Bone marrow (tissue), 2 donors: ENCODE measurements at regions not wholly inside any gene's neighbourhood (a gene's known extent, or its start where the extent isn't known, plus 50 kb on each side); places are given as distances from the start of the nearest gene placed in this dataset.
"Not testable (repeated sequence)": the region's sequence is repeated elsewhere in the genome, so short reads cannot be mapped to it uniquely, and the experiment has no call there.

Experiments used
- DNase-seq, 2 donors: peaks; one replicate each; lab custom pipeline; 2025; lab: John Stamatoyannopoulos, UW

DNA sequence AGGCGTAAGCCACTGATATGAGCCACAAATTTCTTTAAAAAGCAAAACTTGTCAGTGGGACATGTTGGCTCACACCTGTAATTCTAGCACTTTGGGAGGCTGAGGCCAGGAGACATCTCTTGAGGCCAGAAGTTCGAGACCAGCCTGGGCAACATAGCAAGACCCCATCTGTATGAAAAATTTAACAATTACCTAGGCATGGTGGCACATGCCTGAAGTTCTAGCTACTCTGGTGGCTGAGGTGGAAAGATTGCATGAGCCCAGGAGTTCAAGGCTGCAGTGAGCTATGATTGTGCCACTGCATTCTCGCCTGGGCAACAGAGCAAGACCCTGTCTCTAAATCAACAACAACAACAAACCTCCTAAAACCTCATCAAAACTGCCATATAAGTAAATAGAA, 147.6 kb upstream of the BARHL2 start:
- no peak for DNase-seq

DNA sequence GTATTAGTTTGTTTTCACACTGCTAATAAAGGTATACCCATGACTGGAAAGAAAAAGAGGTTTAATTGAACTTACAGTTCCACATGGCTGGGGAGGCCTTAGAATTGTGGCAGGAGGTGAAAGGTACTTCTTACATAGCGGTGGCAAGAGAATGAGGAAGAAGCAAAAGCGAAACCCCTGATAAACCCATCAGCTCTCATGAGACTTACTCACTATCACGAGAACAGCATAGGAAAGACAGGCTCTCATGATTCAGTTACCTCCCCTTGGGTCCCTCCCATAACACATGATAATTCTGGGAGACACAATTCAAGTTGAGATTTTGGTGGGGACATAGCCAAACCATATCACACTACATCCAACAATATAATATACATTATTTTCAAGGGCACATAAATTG, 145.7 kb upstream of the BARHL2 start:
- no peak for DNase-seq

DNA sequence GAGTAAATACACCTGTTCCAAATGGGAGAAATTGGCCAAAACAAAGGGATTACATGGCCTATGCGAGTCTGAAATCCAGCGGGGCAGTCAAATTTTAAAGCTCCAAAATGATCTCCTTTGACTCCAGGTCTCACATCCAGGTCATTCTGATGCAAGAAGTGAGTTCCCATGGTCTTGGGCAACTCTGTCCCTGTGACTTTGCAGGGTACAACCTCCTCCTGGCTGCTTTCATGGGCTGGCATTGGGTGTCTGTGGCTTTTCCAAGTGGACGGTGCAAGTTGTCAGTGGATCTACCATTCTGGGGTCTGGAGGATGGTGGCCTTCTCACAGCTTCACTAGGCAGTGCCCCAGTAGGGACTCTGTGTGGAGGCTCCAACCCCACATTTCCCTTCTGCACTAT, 144.3 kb upstream of the BARHL2 start:
- not testable (repeated sequence) for DNase-seq

DNA sequence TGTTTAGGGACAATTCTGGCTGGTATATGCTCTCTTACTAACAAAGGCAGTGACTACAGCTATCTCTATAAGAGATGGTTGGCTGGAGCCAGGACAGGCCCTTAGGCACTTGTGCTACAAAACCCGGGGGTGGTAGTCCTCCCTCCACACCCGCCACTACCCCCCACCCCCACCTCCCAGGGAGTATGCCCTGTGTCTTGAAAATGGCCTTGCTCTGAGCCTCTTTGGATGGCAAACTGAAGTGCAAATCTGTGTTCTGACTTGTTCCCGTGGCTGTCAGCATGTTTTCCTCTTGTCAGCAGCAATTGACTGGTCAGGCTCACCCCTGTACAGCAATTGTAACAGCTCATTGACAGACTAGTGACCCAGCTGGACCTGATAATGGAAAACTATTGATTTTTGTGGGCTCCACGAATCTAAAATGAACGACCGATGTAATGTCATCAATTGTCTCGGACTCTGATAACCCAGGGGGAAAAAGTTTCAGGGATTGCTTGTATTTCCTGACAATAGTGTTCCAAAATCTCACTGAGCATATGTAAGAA, 139.4 kb upstream of the BARHL2 start:
- DNase-seq = no peak

DNA sequence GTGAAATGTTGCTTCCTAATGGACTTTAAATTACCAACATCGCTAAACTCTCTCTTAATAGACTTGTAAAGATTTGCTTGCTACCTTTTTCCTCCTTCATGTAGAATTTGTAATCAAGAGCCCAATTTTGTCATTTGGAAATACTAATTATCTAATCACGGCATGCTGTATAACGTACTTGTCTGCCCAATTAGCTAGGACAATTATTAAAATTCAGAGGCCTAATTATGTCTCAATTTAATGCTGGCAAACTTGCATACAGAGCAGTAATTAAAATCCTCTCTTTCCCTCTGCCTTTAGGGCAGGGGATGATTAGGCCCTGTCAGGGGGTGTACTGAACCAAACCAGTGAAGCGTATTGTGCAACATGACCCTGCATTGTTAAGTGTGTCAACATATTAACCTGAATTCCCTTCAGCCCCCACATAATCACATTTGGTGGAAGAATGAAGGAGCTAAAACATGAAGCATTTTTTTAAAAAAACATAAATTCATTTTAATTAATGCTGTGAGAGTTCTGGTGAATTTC, 137.4 kb upstream of the BARHL2 start:
- no peak for DNase-seq

DNA sequence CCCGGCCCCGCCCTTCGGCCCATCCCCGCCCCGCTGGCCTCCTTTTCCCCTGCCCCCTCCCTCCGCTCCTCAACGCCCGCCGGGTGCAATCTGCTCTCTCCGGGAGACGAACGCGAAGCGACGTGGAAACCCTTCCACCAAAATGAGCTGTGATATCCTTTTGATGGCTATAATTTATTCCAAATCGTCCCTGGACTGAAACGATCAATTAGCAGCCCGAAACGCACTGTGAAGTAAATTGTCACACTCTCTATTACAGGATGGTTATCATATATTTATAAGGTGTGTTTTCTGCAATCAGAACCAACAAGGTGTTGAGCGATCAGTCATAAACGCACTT, 134.6 kb upstream of the BARHL2 start:
- DNase-seq = no peak

DNA sequence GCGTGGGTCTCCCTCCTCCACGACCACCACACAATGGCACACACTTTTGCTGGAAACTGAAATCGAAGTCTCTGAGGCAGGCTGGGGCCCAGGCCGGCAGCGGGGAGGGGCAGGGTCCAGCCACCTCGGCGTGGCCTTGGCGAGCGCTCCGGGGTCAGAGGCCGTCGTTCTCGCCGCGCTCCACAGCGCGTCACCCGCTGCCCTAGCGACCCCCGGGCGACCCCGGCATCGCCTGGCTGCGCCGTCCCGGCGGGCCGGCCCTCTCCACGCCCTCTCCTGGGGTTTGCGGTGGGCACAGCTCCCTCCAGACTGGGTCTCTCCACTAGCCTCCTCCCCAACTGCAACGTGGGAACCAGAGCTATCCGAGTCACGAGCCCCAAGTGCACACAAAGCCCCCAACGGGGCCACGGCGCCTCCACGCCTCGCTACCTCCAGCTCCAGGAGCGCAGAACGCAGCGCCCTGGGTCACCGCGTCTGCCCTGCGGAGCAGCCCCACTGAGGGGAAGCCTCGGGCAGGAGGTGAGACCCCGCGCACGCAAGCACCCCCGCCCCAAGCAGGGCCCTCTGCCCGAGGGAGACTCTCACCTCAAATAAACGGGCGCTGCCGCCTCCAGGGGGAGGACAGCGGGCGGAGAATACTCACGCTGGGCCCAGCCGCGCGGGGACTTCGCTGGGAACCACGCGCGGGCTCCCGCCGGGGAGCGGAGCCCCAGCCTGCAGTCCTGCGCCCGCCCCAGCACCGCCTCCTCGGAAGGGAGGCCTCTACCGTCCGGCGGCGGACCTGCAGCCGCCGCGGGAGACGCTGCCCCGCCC, 134.0 kb upstream of the BARHL2 start:
- DNase-seq = peak; percentile 28 to 57

DNA sequence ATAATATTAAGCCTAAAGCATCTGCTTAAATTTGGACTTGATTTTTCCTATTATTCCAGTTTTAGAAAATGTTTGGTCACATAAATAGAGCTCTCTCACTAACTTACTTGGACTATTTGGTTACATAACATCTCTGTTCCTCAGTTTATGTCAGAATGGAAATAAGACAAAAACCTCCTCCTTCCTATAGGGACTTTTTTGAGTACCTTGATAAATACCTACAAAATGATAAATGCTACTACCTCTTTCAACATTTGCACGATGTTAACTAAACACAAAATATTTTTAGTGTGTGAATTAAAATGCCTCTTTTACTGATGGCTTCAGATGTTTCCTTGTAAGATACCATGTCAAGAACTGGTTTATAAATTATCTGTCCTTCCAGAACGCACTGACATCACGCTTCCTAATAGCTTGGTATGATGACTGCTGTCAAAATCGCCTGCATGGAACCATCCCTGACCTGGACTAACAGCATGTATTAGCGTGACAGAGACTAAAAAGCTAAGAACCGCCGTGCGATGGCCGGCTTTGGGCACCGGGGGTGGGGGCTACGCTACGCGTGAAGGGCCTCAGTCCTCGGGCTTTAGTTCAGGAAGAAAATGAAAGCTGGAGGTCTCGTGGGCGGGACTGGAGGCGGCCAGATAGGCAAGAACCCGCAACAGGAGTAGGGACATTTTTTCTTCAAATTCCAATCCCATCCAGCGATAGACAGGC, 133.2 kb upstream of the BARHL2 start:
- no peak for DNase-seq

DNA sequence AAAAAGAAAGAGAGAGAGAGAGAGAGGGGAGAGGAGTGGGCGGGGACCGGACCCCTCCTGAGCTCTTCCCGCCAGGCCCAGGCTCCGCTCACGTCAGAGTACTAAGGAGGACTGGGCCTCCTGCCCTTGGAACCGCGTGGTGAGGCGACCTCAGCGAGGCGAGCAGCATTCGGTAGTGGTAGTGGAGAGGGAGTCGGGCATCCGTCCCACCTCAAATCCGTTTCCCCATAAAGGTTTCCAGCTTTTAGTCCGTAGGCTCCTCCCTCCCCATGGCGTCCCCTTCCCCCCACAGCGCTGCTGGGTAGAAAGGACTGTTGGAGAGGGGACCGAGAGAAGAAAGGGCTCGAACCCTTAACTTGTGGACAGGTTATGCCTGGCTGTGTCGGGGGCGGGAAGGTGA, 124.4 kb upstream of the BARHL2 start:
- no peak for DNase-seq

DNA sequence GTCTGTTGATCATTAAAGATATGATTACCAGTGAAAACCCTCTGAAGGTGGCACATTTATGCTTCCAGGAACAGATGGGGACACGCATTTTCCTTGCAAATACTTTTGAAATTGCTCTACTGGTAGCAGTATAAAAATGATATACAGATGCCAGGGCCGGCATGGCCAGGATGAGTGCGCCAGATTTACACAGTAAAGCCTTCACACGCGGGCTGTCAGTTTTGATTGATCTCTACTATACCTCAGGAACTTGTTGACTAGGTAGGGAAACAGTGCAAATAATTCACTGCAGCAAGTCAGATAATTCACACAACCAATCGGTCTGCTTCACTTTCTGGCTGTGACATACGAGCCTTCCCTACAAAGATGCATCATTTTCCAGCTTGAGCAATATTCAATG, 123.2 kb upstream of the BARHL2 start:
- no peak for DNase-seq

DNA sequence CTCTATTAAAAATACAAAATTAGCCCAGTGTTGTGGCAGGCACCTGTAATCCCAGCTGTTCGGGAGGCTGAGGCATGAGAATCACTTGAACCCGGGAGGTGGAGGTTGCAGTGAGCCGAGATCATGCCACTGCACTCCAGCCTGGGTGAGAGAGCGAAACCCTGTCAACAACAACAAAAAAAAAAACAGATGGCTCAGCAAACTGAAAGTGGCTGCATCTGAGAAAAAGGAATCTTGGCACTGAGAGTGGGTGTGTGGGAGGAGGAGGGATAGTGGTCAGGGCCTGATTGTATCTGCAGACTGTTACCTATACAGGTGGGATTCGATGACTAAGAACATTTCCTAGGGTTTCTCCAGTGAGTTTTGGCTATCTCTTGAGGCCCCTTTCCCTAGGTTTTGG, 122.2 kb upstream of the BARHL2 start:
- no peak for DNase-seq

DNA sequence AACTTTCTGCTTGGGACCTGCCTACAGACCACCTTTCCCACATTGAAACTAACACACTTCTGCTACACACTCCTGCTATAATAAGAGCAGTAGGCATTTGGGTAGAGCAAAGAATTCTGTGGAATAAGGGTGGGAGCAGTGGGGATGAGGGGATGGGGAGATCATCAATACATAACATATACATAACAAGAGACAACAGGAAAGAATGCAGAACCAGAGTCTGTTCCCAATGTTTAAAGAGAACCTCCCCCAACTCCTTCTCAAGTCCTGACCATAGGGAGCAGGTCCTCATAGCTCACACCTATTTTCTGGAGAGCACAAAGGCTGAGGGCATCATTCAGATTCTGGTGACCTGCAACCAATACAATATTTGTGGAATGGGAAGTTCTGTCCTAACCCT, 121.6 kb upstream of the BARHL2 start:
- DNase-seq = no peak

DNA sequence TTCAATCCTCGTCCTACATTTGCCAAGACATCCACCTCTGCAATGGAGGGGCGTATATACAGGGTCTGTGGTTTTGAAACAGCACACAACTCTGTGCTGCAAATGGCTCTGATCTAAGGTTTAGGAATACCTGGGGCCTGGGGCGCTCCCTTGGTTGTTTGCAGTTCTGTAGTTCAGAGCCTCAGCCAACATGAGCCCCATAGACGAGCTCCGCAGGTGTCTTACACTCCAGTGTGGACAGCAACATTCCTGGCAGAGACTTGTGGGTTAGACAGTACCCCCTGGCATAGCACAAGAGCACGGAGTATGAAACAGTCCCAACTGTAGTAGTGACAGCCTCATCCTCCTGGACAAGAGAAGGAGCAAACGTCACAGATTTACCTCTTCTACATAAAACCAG, 120.3 kb upstream of the BARHL2 start:
- DNase-seq = no peak

DNA sequence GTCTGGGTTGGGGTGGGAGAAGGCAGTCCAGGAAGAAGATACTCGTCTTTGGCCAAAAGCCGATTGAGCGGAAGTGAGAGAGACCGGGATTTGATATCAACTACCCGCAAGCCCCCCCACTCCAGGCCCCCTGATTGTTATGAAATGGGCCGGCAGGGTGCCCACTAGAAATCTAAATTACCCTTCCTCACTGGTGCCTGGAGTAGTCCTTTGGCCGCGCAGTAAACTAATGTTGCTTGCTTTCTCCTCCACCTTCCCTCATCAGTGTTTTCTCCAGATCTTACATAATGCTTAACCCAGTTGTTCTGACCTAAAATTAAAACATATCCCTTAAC, 119.2 kb upstream of the BARHL2 start:
- DNase-seq = no peak

DNA sequence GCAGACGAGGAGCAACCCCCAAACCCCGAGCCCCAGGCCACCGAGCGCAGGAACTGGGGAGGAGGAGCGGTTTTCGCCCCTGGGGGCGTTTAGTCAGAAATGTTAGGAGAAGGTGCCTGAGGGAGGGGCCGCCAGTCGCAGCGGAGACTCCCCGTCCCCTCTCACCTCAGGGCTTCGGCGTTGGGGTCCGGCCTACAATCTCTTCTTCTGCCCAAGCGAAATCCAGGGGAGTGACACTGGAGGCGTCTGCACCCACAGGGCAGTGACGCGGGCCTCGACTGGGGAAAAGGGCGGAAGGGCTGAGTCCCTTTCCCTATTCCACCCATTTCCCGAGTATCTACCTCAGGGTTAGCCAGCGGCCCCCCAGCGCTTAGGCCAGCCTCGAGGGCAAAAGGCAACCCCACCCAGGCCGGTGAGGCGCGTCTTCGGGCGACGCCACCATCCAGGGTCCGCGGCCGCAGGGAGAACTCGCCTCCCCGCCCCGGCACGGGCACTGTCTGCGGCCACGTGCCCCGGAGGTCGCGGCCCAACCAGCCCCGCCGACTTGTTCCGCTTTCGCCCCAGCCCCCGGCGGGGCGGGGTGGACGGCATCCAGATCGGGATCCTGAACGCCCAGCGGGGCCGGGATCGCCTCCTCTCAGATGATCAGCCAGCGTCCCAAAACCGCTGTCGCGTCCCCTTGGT, 118.7 kb upstream of the BARHL2 start:
- no peak for DNase-seq

DNA sequence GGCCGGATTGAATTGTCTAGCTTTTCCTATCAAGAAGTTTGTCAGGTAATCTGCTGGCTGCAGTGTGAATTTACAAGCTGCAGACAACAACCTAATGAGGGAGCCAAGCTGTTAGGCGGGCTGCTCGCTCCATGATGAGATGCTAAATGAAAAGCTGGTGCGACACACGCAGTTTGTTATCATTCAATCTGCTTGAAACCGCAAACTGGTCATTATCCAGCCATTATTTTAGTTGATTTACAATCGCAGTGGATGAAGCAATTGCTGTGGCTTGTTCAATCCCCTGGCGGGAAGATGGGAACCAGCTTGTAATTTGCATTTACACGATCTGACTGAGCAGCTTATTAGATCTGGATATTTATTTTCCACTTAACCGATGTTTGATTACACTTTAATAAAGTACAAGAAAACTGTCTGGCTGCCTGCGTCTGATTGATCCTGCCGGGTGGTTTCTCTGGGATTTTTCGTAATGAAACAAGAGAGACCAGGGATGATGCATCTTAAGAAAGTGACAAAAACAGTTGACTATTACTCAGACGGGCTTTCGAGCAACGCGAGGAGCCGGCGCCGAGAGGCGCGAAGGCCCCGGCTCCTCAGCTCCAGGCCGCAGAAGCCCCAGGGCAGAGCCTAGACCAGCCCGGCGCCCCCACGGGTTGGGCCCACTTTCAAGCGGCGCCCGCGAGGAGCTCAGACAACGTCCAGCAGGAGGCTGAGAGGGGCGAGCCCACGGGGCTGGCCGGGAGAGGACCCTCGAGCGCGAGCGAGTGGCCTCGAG, 118.0 kb upstream of the BARHL2 start:
- no peak for DNase-seq

DNA sequence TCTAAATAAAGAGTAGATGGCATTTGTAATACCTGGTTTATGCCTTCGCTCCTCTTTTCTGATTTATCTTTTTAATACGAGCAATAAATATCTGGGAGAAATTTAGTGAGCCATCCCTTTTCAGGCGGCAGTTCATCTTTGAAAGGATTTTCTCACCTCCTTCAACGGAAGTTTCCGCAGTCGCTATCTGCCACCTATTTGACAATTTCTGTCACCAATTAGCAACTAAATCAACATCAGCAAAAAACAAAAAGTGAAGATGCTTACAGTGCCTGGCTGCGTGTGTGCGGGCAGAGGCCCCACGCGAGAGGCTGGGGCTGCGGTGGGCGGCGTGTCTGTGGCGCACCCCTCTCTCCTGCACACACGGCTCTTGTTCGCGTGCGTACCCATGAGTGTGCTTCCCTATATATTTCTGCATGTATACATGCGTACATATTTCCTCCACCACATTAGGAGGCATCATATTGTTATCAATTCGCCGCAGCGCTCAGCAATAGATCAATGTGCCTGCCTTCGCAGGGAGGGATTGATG, 117.3 kb upstream of the BARHL2 start:
- no peak for DNase-seq

DNA sequence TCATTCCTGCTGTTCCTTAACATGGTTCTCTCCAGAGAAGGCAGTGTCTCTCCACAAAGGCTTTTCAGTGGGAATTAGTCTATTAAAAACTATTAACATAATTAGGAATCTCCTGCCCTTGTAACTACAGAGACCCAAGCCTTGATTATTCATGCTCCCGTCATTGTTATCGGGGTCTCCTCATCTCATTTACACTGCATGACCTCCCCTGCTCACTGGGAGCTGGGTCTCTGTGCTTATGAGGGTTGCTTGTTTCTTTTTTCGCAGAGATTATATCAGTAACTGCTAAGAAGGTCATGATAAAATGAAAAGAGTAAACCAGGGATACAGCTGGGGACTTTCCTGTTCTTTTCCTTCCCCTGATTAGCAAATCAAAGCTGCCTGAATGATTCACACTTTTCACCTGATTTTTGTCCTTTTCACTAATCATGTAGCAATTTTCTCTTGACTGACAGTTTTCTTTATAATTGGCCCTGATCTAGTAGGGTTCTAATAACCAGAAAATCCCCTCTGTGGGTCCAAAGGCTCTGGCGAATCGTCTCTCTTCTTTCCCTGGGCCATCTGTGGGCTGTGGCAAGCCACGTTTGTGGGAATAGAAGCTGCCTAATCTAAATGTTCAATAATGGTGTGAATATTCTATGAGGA, 116.5 kb upstream of the BARHL2 start:
- DNase-seq = no peak

DNA sequence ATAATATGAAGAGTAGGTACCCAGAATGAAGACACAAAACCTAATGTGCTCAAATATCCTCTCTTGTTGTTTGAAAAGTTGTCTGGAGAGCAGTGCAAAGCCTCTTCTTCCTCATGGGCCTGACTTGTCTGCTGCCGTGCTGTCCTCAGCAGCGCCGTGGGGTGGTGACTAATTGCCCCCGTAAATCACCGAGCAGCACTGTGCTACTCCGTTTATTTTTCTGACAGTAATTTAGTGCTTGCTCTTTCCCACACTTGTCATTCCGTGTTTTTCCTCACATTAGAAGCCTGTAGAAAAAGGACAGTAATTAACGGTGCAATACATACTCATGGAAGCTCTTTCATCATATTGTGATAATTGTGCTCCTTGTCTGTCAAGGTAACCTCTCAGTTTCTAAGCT, 114.8 kb upstream of the BARHL2 start:
- DNase-seq = no peak

DNA sequence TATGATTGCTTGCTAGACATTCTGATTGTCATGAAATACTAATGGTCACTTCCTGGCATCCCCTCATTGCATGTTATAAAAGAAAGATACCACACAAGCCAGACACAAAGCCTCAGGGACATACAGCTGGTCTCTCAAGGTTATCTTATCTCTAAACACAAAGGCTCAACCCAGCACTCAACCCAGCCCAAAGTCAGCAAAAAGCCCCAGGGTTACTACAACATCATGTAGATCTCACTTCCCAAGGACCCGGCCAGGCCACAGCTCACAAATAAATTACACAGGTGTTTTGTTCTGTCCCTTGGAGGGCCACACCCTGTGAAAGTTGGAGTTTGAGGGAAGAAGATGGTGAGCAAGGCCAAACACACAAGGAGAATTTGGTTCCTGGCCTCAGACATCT, 109.7 kb upstream of the BARHL2 start:
- DNase-seq = no peak

DNA sequence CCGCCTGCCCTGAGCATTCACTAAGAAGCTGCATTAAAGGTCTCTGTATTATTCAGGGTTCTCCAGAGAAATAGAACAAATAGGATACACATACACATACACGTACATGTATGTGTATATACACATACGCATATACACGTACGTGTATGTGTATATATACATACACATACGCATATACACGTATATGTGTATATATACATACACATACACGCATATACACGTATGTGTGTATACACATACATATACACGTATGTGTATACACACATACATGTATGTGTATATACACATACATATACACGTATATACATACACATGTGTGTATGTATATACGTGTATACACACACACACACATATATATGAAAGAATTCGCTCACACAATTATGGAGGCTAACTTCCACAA, 108.9 kb upstream of the BARHL2 start:
- DNase-seq = no peak
